WTC11 (cell line): ENCODE measurements at regions not wholly inside any gene's neighbourhood (a gene's known extent, or its start where the extent isn't known, plus 50 kb on each side); places are given as distances from the start of the nearest gene placed in this dataset.

Experiments
- ATAC-seq: fragments of 200-7000 bp; cut with Tn5 transposase; 2 replicates; pipeline ENCODE4 v1.10.0; 2021; ENCODE audit warnings: mild to moderate bottlenecking, moderate library complexity
- CTCF ChIA-PET: fragments of 300-600 bp; sonication (Branson Sonifier 250); formaldehyde crosslinking; loops from one replicate; lab custom pipeline; 2021; ENCODE audit warnings: antibody characterized with exemption; lab: Charles Lee
- POLR2A ChIA-PET: fragments of 350-600 bp; sonication (Branson Sonifier 250); formaldehyde crosslinking; loops from one replicate; lab custom pipeline; 2021; ENCODE audit warnings: antibody characterized with exemption; lab: Charles Lee
- DNase-seq: peaks from one replicate; pipeline ENCODE4 v3.0.0; 2021; ENCODE audit warnings: low spot score
- H3K27ac Mint-ChIP-seq: 2 replicates; pipeline ENCODE4 v1.8.0; 2021; ENCODE audit warnings: mixed read lengths
- H3K27me3 Mint-ChIP-seq: 2 replicates; pipeline ENCODE4 v1.8.0; 2021; ENCODE audit warnings: low read depth, mild to moderate bottlenecking, moderate library complexity, mixed read lengths
- H3K36me3 Mint-ChIP-seq: 2 replicates; pipeline ENCODE4 v1.8.0; 2021; ENCODE audit warnings: mixed read lengths
- H3K4me1 Mint-ChIP-seq: 2 replicates; pipeline ENCODE4 v1.8.0; 2022; ENCODE audit warnings: mixed read lengths
- H3K4me3 Mint-ChIP-seq: 2 replicates; pipeline ENCODE4 v1.8.0; 2021; ENCODE audit warnings: mild to moderate bottlenecking, moderate library complexity, mixed read lengths
- H3K9me3 Mint-ChIP-seq: 2 replicates; pipeline ENCODE4 v1.8.0; 2021; ENCODE audit warnings: mixed read lengths
- ATF2 ChIP-seq: sonication (generic); formaldehyde crosslinking; IDR thresholded peaks from 2 replicates; pipeline ENCODE4 v1.8.1; 2022; ENCODE audit warnings: low read depth, missing genetic modification reagents, borderline replicate concordance
- CREM ChIP-seq: sonication (generic); formaldehyde crosslinking; IDR thresholded peaks from 2 replicates; pipeline ENCODE4 v1.8.1; 2022; ENCODE audit warnings: mild to moderate bottlenecking, missing genetic modification reagents, moderate library complexity
- FOXP1 ChIP-seq: sonication (generic); formaldehyde crosslinking; IDR thresholded peaks from 2 replicates; pipeline ENCODE4 v1.8.0; 2022; ENCODE audit warnings: missing genetic modification reagents, mild to moderate bottlenecking, moderate library complexity, borderline replicate concordance
- NFATC4 ChIP-seq: fragments of 250-450 bp; sonication (Bioruptor Pico); IDR thresholded peaks from 2 replicates; pipeline ENCODE4 v1.9.0; 2021; ENCODE audit warnings: mild to moderate bottlenecking
- OVOL2 ChIP-seq: fragments of 250-450 bp; sonication (Bioruptor Pico); IDR thresholded peaks from 2 replicates; pipeline ENCODE4 v1.9.0; 2021; ENCODE audit warnings: mild to moderate bottlenecking, borderline replicate concordance
- PREB ChIP-seq: sonication (generic); formaldehyde crosslinking; IDR thresholded peaks from 2 replicates; pipeline ENCODE4 v1.8.1; 2022; ENCODE audit warnings: mild to moderate bottlenecking, missing genetic modification reagents, moderate library complexity, borderline replicate concordance
- SP1 ChIP-seq: sonication (generic); formaldehyde crosslinking; conservative IDR thresholded peaks from 2 replicates; pipeline ENCODE4 v1.8.1; 2022; ENCODE audit warnings: missing genetic modification reagents
- TCF7 ChIP-seq: sonication (generic); formaldehyde crosslinking; IDR thresholded peaks from 2 replicates; pipeline ENCODE4 v1.8.0; 2022; ENCODE audit warnings: mild to moderate bottlenecking, low read depth, missing genetic modification reagents, moderate library complexity
- TEAD4 ChIP-seq: sonication (generic); formaldehyde crosslinking; IDR thresholded peaks from 2 replicates; pipeline ENCODE4 v1.8.0; 2022; ENCODE audit warnings: mild to moderate bottlenecking, missing genetic modification reagents
- ZNF138 ChIP-seq: sonication (generic); formaldehyde crosslinking; conservative IDR thresholded peaks from 2 replicates; pipeline ENCODE4 v1.8.1; 2022; ENCODE audit warnings: mild to moderate bottlenecking, moderate library complexity, missing genetic modification reagents
- ZNF423 ChIP-seq: fragments of 250-450 bp; sonication (Bioruptor Pico); IDR thresholded peaks from 2 replicates; pipeline ENCODE4 v2.1.2; 2022; ENCODE audit warnings: mild to moderate bottlenecking, moderate library complexity
- ZNF512 ChIP-seq: sonication (generic); formaldehyde crosslinking; IDR thresholded peaks from 2 replicates; pipeline ENCODE4 v1.8.1; 2022; ENCODE audit warnings: missing genetic modification reagents, borderline replicate concordance
- TF ChIP-seq, protein P1 (sequence below): sonication (generic); formaldehyde crosslinking; IDR thresholded peaks from 2 replicates; pipeline ENCODE4 v1.8.0; 2022; ENCODE audit warnings: mild to moderate bottlenecking, missing genetic modification reagents
- TF ChIP-seq, protein P2 (sequence below): fragments of 250-450 bp; sonication (Bioruptor Pico); IDR thresholded peaks from 2 replicates; pipeline ENCODE4 v1.9.0; 2021; ENCODE audit warnings: mild to moderate bottlenecking, borderline replicate concordance
- TF ChIP-seq, protein P3 (sequence below): fragments of 200-600 bp; IDR thresholded peaks from 2 replicates; pipeline ENCODE4 v1.8.0; 2022; ENCODE audit warnings: antibody characterized with exemption
- TF ChIP-seq, protein P4 (sequence below): sonication (generic); formaldehyde crosslinking; IDR thresholded peaks from 2 replicates; pipeline ENCODE4 v1.8.1; 2023; ENCODE audit warnings: mild to moderate bottlenecking, missing genetic modification reagents, borderline replicate concordance

- no peaks in the 10 kb centered on the region for H3K27me3 Mint-ChIP-seq
- no peak overlapping the region for H3K4me3 Mint-ChIP-seq
- ChIA-PET POLR2A (no interaction called here), CTCF (no interaction called here)
- no peaks in the 10 kb centered on the region for H3K36me3 Mint-ChIP-seq
- H3K9me3 Mint-ChIP-seq, result peaks cover 4% of the 10 kb centered on the region; the same call in 1 of the 2 replicates
- DNase-seq (no peak), ATAC-seq (no peak)
- H3K27ac Mint-ChIP-seq, result no peak overlapping the region
- H3K4me1 Mint-ChIP-seq, result 0 out of 2 replicates have a peak, but pooled peaks cover 3% of the 10 kb centered on the region
- TF ChIP-seq, protein P1, sequence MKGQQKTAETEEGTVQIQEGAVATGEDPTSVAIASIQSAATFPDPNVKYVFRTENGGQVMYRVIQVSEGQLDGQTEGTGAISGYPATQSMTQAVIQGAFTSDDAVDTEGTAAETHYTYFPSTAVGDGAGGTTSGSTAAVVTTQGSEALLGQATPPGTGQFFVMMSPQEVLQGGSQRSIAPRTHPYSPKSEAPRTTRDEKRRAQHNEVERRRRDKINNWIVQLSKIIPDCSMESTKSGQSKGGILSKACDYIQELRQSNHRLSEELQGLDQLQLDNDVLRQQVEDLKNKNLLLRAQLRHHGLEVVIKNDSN (CRISPR knock-in tag), result no peak
- no peak for TF ChIP-seq ATF2 (CRISPR knock-in tag)
- TF ChIP-seq ZNF138 (CRISPR knock-in tag), result no peak
- no peak for TF ChIP-seq OVOL2 (CRISPR knock-in tag)
- TF ChIP-seq ZNF512 (CRISPR knock-in tag), result no peak
- TF ChIP-seq, protein P2, sequence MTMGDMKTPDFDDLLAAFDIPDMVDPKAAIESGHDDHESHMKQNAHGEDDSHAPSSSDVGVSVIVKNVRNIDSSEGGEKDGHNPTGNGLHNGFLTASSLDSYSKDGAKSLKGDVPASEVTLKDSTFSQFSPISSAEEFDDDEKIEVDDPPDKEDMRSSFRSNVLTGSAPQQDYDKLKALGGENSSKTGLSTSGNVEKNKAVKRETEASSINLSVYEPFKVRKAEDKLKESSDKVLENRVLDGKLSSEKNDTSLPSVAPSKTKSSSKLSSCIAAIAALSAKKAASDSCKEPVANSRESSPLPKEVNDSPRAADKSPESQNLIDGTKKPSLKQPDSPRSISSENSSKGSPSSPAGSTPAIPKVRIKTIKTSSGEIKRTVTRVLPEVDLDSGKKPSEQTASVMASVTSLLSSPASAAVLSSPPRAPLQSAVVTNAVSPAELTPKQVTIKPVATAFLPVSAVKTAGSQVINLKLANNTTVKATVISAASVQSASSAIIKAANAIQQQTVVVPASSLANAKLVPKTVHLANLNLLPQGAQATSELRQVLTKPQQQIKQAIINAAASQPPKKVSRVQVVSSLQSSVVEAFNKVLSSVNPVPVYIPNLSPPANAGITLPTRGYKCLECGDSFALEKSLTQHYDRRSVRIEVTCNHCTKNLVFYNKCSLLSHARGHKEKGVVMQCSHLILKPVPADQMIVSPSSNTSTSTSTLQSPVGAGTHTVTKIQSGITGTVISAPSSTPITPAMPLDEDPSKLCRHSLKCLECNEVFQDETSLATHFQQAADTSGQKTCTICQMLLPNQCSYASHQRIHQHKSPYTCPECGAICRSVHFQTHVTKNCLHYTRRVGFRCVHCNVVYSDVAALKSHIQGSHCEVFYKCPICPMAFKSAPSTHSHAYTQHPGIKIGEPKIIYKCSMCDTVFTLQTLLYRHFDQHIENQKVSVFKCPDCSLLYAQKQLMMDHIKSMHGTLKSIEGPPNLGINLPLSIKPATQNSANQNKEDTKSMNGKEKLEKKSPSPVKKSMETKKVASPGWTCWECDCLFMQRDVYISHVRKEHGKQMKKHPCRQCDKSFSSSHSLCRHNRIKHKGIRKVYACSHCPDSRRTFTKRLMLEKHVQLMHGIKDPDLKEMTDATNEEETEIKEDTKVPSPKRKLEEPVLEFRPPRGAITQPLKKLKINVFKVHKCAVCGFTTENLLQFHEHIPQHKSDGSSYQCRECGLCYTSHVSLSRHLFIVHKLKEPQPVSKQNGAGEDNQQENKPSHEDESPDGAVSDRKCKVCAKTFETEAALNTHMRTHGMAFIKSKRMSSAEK, result no peak
- no peak for TF ChIP-seq NFATC4 (CRISPR knock-in tag)
- TF ChIP-seq TEAD4 (CRISPR knock-in tag), result no peak
- TF ChIP-seq CREM (CRISPR knock-in tag), result no peak
- no peak for TF ChIP-seq ZNF423
- TF ChIP-seq PREB (CRISPR knock-in tag), result no peak
- TF ChIP-seq, protein P3, sequence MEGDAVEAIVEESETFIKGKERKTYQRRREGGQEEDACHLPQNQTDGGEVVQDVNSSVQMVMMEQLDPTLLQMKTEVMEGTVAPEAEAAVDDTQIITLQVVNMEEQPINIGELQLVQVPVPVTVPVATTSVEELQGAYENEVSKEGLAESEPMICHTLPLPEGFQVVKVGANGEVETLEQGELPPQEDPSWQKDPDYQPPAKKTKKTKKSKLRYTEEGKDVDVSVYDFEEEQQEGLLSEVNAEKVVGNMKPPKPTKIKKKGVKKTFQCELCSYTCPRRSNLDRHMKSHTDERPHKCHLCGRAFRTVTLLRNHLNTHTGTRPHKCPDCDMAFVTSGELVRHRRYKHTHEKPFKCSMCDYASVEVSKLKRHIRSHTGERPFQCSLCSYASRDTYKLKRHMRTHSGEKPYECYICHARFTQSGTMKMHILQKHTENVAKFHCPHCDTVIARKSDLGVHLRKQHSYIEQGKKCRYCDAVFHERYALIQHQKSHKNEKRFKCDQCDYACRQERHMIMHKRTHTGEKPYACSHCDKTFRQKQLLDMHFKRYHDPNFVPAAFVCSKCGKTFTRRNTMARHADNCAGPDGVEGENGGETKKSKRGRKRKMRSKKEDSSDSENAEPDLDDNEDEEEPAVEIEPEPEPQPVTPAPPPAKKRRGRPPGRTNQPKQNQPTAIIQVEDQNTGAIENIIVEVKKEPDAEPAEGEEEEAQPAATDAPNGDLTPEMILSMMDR, result no peak
- TF ChIP-seq SP1 (CRISPR knock-in tag), result no peak
- TF ChIP-seq, protein P4, sequence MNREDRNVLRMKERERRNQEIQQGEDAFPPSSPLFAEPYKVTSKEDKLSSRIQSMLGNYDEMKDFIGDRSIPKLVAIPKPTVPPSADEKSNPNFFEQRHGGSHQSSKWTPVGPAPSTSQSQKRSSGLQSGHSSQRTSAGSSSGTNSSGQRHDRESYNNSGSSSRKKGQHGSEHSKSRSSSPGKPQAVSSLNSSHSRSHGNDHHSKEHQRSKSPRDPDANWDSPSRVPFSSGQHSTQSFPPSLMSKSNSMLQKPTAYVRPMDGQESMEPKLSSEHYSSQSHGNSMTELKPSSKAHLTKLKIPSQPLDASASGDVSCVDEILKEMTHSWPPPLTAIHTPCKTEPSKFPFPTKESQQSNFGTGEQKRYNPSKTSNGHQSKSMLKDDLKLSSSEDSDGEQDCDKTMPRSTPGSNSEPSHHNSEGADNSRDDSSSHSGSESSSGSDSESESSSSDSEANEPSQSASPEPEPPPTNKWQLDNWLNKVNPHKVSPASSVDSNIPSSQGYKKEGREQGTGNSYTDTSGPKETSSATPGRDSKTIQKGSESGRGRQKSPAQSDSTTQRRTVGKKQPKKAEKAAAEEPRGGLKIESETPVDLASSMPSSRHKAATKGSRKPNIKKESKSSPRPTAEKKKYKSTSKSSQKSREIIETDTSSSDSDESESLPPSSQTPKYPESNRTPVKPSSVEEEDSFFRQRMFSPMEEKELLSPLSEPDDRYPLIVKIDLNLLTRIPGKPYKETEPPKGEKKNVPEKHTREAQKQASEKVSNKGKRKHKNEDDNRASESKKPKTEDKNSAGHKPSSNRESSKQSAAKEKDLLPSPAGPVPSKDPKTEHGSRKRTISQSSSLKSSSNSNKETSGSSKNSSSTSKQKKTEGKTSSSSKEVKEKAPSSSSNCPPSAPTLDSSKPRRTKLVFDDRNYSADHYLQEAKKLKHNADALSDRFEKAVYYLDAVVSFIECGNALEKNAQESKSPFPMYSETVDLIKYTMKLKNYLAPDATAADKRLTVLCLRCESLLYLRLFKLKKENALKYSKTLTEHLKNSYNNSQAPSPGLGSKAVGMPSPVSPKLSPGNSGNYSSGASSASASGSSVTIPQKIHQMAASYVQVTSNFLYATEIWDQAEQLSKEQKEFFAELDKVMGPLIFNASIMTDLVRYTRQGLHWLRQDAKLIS (CRISPR knock-in tag), result no peak
- TF ChIP-seq FOXP1, result no peak
- no peak for TF ChIP-seq TCF7
Measured at GRCh38 chr11:41980741-41981140, 521.3 kb upstream of the LRRC4C start.
